Type B pancreatic cell (in vitro differentiated cells): ENCODE measurements at regions not wholly inside any gene's neighbourhood (a gene's known extent, or its start where the extent isn't known, plus 50 kb on each side); places are given as distances from the start of the nearest gene placed in this dataset.
"Not testable (repeated sequence)": the region's sequence is repeated elsewhere in the genome, so short reads cannot be mapped to it uniquely, and the experiment has no call there.

Experiments
- DNase-seq: peaks from one replicate; pipeline ENCODE4 v3.0.0; 2021; ENCODE audit warnings: mixed read lengths; ENCODE audit not compliant: unreplicated experiment; ENCODE audit errors: extremely low spot score
- H3K27ac Mint-ChIP-seq: 2 replicates; pipeline ENCODE4 v1.8.0; 2021; ENCODE audit warnings: mild to moderate bottlenecking, mixed read lengths
- H3K27me3 Mint-ChIP-seq: 2 replicates; pipeline ENCODE4 v1.8.0; 2021; ENCODE audit warnings: mixed read lengths
- H3K36me3 Mint-ChIP-seq: 2 replicates; pipeline ENCODE4 v1.8.0; 2021; ENCODE audit warnings: mixed read lengths
- H3K4me1 Mint-ChIP-seq: one replicate; pipeline ENCODE4 v1.8.0; 2021; ENCODE audit warnings: mixed read lengths; ENCODE audit not compliant: unreplicated experiment
- H3K4me3 Mint-ChIP-seq: 2 replicates; pipeline ENCODE4 v1.8.0; 2021; ENCODE audit warnings: mild to moderate bottlenecking, mixed read lengths
- H3K9me3 Mint-ChIP-seq: 2 replicates; pipeline ENCODE4 v1.8.0; 2021; ENCODE audit warnings: mixed read lengths
- CTCF ChIP-seq: fragments of 200-600 bp; sonication (generic); conservative IDR thresholded peaks from 2 replicates; pipeline ENCODE4 v1.5.0; 2021; ENCODE audit warnings: antibody characterized with exemption, mild to moderate bottlenecking

- DNase-seq, result no peak
- Mint-ChIP-seq H3K4me1 (peaks cover under 1% of the 10 kb centered on the region), H3K4me3 (no peak overlapping the region), H3K27me3 (no peaks in the 10 kb centered on the region), H3K36me3 (peaks cover 3% of the 10 kb centered on the region), H3K27ac (no peak overlapping the region), H3K9me3 (peaks cover 7% of the 10 kb centered on the region)
- TF ChIP-seq CTCF, result no peak
These were observed 992.6 kb downstream of the PCDH9 start for GRCh38 chr13:66237411-66238062.

DNA sequence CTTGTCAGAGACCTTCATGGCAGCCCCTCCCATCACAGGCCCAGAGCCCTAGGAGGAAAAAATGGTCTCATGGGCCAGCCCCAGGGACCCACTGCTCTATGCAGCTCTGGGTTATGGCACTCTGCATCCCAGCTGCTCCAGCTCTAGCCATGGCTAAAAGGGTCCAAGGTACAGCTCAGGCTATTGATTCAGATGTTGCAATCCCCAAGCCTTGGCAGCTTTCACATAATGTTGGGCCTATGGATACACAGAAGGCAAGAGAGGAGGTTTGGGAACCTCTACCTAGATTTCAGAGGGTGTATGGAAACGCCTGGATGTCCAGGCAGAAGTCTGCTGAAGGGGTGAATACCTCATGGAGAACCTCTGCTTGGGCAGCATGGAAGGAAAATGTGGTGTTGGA is 996.0 kb downstream of the PCDH9 start:
- Mint-ChIP-seq H3K27me3 (peaks cover 6% of the 10 kb centered on the region), H3K36me3 (peaks cover 12% of the 10 kb centered on the region), H3K27ac (no peak overlapping the region), H3K4me3 (no peak overlapping the region), H3K4me1 (peaks cover 4% of the 10 kb centered on the region), H3K9me3 (peaks cover 16% of the 10 kb centered on the region)
- TF ChIP-seq CTCF, result no peak
- DNase-seq, result no peak

DNA sequence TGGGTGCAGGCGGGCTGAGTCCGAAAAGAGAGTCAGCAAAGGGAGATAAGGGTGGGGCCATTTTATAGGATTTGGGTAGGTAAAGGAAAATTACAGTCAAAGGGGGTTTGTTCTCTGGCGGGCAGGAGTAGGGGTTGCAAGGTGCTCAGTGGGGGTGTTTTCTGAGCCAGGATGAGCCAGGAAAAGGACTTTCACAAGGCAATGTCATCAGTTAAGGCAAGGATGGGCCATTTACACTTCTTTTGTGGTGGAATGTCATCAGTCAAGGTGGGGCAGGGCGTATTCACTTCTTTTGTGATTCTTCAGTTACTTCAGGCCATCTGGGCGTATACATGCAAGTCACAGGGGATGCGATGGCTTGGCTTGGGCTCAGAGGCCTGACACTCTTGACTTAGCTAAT is 998.2 kb downstream of the PCDH9 start:
- DNase-seq, H3K4me1 Mint-ChIP-seq, H3K27me3 Mint-ChIP-seq: not testable (repeated sequence)
- Mint-ChIP-seq H3K4me3 (peak overlapping the region; percentile 77), H3K9me3 (peaks cover 16% of the 10 kb centered on the region), H3K36me3 (peaks cover 19% of the 10 kb centered on the region), H3K27ac (peak overlapping the region; percentile 94)

DNA sequence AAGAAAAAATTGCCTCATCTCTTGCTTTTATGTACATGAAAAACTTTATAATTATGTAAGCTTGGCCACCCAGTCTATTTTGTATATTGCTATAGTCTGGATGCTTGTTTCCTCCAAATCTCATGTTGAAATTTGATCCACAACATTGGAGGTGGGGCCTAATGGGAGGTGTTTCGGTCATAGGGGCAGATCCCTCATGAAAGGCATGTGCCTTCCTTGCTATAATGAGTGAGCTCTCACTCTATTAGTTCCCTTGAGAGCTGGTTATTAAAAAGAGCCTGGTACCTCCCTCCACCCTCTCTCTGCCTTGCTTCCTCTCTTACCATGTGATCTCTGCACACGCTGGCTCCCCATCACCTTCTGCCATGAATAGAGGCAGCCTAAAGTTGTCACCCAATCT is 1005.1 kb downstream of the PCDH9 start:
- no peak for DNase-seq
- TF ChIP-seq CTCF, result no peak
- H3K9me3 Mint-ChIP-seq, result peaks cover 3% of the 10 kb centered on the region
- H3K4me1 Mint-ChIP-seq, result peaks cover 15% of the 10 kb centered on the region
- no peak overlapping the region for H3K27ac Mint-ChIP-seq
- peaks cover 15% of the 10 kb centered on the region for H3K36me3 Mint-ChIP-seq
- no peak overlapping the region for H3K4me3 Mint-ChIP-seq
- no peaks in the 10 kb centered on the region for H3K27me3 Mint-ChIP-seq

- DNase-seq, result no peak
- peaks cover 15% of the 10 kb centered on the region for H3K36me3 Mint-ChIP-seq
These were observed 1005.5 kb downstream of the PCDH9 start for GRCh38 chr13:66224663-66225062.

GRCh38 chr13:66222926-66223325 is 1007.2 kb downstream of the PCDH9 start:
- Mint-ChIP-seq H3K27ac (no peak overlapping the region), H3K27me3 (no peaks in the 10 kb centered on the region), H3K36me3 (peaks cover 11% of the 10 kb centered on the region), H3K9me3 (peaks cover 3% of the 10 kb centered on the region), H3K4me3 (no peak overlapping the region), H3K4me1 (peaks cover 15% of the 10 kb centered on the region)
- no peak for DNase-seq
- no peak for TF ChIP-seq CTCF

More at GRCh38 chr13:66224663-66225062, 1005.5 kb downstream of the PCDH9 start:
- Mint-ChIP-seq H3K9me3 (peaks cover 3% of the 10 kb centered on the region), H3K27me3 (no peaks in the 10 kb centered on the region), H3K4me3 (no peak overlapping the region), H3K27ac (no peak overlapping the region), H3K4me1 (peaks cover 15% of the 10 kb centered on the region)
- no peak for TF ChIP-seq CTCF
